Retinal pigment epithelial cell (primary cell): ENCODE measurements at regions not wholly inside any gene's neighbourhood (a gene's known extent, or its start where the extent isn't known, plus 50 kb on each side); places are given as distances from the start of the nearest gene placed in this dataset.

Experiments
- DNase-seq: peaks from one replicate; pipeline ENCODE4 v3.0.0-alpha.2; 2010; ENCODE audit warnings: low read depth
- H3K4me3 ChIP-seq: 2 replicates; pipeline ENCODE4 v1.5.1; 2011; ENCODE audit warnings: mild to moderate bottlenecking, low read length, control low read depth, moderate library complexity
- TF ChIP-seq, protein P1 (sequence below): conservative IDR thresholded peaks from 2 replicates; pipeline ENCODE4 v1.5.1; 2011; ENCODE audit warnings: low read depth, low read length, control low read depth, inconsistent platforms

DNA sequence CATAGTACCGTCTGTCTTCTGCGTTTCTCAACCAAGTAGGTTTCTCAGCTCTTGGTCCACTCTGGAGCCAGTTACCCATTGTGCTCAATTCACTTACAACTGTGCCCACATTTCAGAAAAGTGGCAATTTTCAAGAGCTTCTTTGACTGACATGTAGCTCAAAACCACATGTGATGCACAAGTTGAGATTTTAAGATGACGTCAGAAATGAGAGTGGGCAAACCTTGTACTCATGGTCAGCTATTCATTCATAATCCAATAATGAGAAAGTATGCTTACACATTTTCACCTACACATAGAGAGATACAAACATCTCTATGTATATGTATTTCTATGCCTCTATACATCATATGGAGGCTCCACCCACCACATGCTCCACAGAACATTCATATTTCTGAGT lies 487.2 kb upstream of the AKR1E2 start:
- DNase-seq: no peak
- TF ChIP-seq, protein P1, sequence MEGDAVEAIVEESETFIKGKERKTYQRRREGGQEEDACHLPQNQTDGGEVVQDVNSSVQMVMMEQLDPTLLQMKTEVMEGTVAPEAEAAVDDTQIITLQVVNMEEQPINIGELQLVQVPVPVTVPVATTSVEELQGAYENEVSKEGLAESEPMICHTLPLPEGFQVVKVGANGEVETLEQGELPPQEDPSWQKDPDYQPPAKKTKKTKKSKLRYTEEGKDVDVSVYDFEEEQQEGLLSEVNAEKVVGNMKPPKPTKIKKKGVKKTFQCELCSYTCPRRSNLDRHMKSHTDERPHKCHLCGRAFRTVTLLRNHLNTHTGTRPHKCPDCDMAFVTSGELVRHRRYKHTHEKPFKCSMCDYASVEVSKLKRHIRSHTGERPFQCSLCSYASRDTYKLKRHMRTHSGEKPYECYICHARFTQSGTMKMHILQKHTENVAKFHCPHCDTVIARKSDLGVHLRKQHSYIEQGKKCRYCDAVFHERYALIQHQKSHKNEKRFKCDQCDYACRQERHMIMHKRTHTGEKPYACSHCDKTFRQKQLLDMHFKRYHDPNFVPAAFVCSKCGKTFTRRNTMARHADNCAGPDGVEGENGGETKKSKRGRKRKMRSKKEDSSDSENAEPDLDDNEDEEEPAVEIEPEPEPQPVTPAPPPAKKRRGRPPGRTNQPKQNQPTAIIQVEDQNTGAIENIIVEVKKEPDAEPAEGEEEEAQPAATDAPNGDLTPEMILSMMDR: no peak

DNA sequence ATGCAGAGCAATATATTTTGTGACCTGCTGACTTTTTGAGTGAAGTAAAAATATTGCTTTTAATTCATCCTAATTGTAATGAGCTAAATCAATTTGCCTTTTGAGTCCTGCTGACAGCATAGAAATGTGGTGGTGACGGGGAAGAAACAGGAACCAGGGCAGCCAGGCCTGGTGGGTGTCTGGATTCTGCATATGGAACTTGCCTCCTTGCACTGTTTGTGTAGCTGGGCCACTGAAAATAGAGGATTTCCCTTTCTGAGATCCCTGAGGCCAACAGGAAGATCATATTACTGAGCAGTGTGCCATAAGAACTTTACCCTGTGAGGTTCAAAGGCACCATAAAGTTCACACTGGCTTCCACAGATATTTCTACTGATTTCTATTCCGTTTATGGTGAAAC lies 488.4 kb upstream of the AKR1E2 start:
- TF ChIP-seq, protein P1: no peak
- no peak overlapping the region for H3K4me3 ChIP-seq
- DNase-seq: no peak

More for the DNA sequence above, 487.2 kb upstream of the AKR1E2 start:
- H3K4me3 ChIP-seq: no peak overlapping the region

DNA sequence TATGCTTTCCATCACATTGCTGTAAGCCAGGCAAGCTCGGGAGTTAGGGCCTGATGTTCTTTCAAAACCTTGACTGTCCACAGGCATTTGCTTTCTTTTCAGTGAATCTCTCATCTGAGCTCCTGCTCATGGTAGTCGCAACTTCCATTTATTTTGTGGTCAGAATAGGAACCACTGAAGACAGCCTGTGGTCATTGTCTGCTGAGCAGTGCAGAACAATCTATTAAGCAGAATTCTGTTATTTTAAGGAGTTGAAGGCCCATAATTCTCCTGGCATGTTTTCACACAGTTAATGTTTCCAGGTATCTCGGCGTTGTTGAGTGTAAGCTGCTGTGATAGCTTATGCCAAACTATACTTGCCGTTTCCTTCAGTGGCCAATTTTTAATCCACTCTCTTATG lies 491.1 kb upstream of the AKR1E2 start:
- TF ChIP-seq, protein P1: no peak
- no peak overlapping the region for H3K4me3 ChIP-seq
- DNase-seq: no peak

DNA sequence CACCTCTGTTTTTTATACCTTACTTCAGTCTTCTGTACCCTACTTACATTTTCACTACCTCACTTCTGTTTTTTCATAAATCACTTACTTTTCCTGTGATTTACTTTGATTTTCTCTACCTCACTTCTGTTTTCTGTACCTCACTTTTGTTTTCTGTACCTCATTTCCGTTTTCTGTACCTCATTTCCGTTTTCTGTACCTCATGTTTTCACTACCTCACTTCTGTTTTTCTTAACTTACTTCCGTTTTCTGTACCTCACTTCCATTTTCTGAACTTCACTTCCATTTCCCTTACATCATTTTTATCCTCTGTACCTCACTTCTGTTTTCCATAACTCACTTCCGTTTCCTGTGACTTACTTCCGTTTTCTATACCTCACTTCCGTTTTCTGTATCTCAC lies 492.0 kb upstream of the AKR1E2 start:
- TF ChIP-seq, protein P1: no peak
- H3K4me3 ChIP-seq: no peak overlapping the region
- no peak for DNase-seq

DNA sequence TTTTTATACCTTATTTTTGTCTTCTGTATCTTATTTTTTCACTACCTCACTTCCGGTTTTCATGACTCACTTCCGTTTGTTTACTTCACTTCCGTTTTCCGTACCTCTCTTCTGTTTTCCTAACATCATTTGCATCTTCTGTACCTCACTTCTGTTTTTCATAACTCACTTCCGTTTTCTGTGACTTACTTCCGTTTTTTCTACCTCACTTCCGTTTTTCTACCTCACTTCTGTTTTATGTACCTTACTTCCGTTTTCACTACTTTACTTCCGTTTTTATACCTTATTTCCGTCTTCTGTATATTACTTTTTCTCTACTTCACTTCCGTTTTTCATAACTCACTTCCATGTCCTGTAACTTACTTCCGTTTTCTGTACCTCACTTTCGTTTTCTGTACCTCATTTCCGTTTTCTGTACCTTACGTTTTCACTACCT lies 492.5 kb upstream of the AKR1E2 start:
- H3K4me3 ChIP-seq: no peak overlapping the region
- no peak for DNase-seq
- TF ChIP-seq, protein P1: no peak

DNA sequence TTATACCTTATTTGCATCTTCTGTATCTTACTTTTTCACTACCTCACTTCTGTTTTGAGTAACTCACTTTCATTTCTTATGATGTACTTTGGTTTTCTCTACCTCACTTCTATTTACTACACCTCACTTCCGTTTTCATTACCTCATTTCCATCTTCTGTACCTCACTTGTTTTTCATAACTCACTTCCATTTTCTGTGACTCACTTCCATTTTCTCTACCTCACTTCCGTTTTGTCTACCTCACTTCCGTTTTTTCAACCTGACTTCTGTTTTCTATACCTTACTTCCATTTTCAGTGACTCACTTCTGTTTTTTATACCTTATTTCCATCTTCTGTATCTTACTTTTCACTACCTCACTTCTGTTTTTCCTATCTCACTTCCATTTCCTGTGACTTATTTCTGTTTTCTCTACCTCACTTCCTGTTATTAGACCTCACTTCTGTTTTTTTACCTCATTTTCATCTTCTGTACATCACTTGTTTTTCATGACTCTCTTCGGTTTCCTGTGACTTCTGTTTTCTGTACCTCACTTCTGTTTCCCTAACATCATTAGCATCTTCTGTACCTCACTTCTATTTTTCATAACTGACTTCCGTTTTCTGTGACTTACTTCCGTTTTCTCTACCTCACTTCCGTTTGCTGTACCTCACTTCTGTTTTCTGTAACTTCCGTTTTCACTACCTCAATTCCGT lies 493.1 kb upstream of the AKR1E2 start:
- TF ChIP-seq, protein P1: no peak
- no peak for DNase-seq
- no peak overlapping the region for H3K4me3 ChIP-seq

DNA sequence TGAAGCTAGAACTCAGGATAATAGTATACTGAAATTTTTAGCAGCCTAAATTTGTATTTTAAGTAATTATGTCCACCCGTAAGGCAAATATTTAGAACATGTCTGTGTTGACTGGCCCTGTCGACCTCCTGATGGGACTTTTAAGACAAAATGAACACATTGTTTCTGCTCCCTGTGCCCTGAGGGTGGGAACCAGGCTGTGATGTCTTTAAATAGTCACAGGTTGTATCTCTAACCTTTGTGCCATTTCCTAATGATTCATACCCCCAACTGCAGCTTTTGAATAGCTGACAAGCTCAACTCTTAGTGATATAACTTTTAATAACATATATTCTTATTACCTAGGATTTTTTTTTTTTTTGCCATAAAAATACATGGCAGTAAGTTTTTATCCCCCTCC lies 494.9 kb upstream of the AKR1E2 start:
- no peak for DNase-seq
- H3K4me3 ChIP-seq: no peak overlapping the region
- TF ChIP-seq, protein P1: no peak
